HEK293 (cell line): ENCODE measurements at regions not wholly inside any gene's neighbourhood (a gene's known extent, or its start where the extent isn't known, plus 50 kb on each side); places are given as distances from the start of the nearest gene placed in this dataset.
A peak's percentile ranks its signal among the peaks of the same experiment; 100 is the strongest.

Source experiments
- CTCF ChIA-PET: fragments of 350-600 bp; formaldehyde crosslinking; extraction: SDS; loops from one replicate; lab custom pipeline; 2021; ENCODE audit warnings: antibody characterized with exemption; lab: Yijun Ruan, JAX
- POLR2A ChIA-PET: fragments of 300-600 bp; formaldehyde crosslinking; extraction: SDS; loops from one replicate; lab custom pipeline; 2020; ENCODE audit warnings: antibody characterized with exemption, inconsistent platforms; lab: Yijun Ruan, JAX
- H3K27ac ChIP-seq: fragments of 200-500 bp; sonication (Bioruptor generic); 2 replicates; pipeline ENCODE4 v1.5.1; 2014; ENCODE audit warnings: low read depth, low read length, control low read depth, inconsistent platforms; ENCODE audit errors: extremely low read depth
- H3K36me3 ChIP-seq, 2 experiments: fragments of 200-500 bp in 1 of 2; sonication (Bioruptor generic) in 1 of 2; 1 replicate in 1 of 2; 2 replicates in 1 of 2; pipeline ENCODE4 v1.5.1; 2014 to 2017; ENCODE audit warnings: inconsistent platforms in 2 of 2, low read length in 2 of 2; ENCODE audit not compliant: control insufficient read depth in 2 of 2, insufficient read depth in 1 of 2
- H3K4me1 ChIP-seq: fragments of 200-500 bp; sonication (Bioruptor generic); 2 replicates; pipeline ENCODE4 v1.5.1; 2014; ENCODE audit warnings: mild to moderate bottlenecking, low read length, inconsistent platforms; ENCODE audit not compliant: control insufficient read depth, insufficient read depth
- H3K4me3 ChIP-seq: 2 replicates; pipeline ENCODE4 v1.5.1; 2011; ENCODE audit warnings: low read depth, mild to moderate bottlenecking, control low read depth, low read length, moderate library complexity
- H3K9me3 ChIP-seq: fragments of 200-500 bp; sonication (Bioruptor generic); 2 replicates; pipeline ENCODE4 v1.5.1; 2014; ENCODE audit warnings: low read depth, low read length, inconsistent platforms; ENCODE audit not compliant: control insufficient read depth, insufficient read depth
- FEZF1 ChIP-seq: fragments of 450-650 bp; formaldehyde crosslinking; IDR thresholded peaks from 2 replicates; pipeline ENCODE4 v1.5.1; 2016; ENCODE audit warnings: missing biosample characterization, missing genetic modification characterization
- GLIS1 ChIP-seq: fragments of 450-650 bp; formaldehyde crosslinking; IDR thresholded peaks from 2 replicates; pipeline ENCODE4 v1.5.1; 2016; ENCODE audit warnings: missing biosample characterization, missing genetic modification characterization
- HOXA7 ChIP-seq: sonication (generic); formaldehyde crosslinking; IDR thresholded peaks from 2 replicates; pipeline ENCODE4 v1.8.1; 2022; ENCODE audit warnings: missing genetic modification reagents, borderline replicate concordance
- KLF16 ChIP-seq: fragments of 450-650 bp; formaldehyde crosslinking; IDR thresholded peaks from 2 replicates; pipeline ENCODE4 v1.5.1; 2017; ENCODE audit warnings: missing biosample characterization, missing genetic modification characterization
- KLF8 ChIP-seq: fragments of 450-650 bp; formaldehyde crosslinking; IDR thresholded peaks from 2 replicates; pipeline ENCODE4 v1.5.1; 2016; ENCODE audit warnings: missing biosample characterization, missing genetic modification characterization
- SETDB1 ChIP-seq: IDR thresholded peaks from one replicate; pipeline ENCODE4 v1.6.1; 2017; ENCODE audit warnings: mild to moderate bottlenecking, low read length, moderate library complexity, mixed read lengths; ENCODE audit not compliant: insufficient read length
- TRIM28 ChIP-seq: IDR thresholded peaks from 2 replicates; pipeline ENCODE4 v1.6.1; 2011; ENCODE audit warnings: low read length, control low read depth, borderline replicate concordance
- ZFP37 ChIP-seq: fragments of 450-650 bp; formaldehyde crosslinking; IDR thresholded peaks from 2 replicates; pipeline ENCODE4 v1.5.1; 2016; ENCODE audit warnings: missing biosample characterization, missing genetic modification characterization
- ZNF112 ChIP-seq: fragments of 450-650 bp; formaldehyde crosslinking; IDR thresholded peaks from 2 replicates; pipeline ENCODE4 v1.5.0; 2017; ENCODE audit warnings: missing biosample characterization, missing genetic modification characterization
- ZNF140 ChIP-seq: fragments of 450-650 bp; formaldehyde crosslinking; IDR thresholded peaks from 2 replicates; pipeline ENCODE4 v1.5.1; 2016; ENCODE audit warnings: missing biosample characterization, missing genetic modification characterization
- ZNF175 ChIP-seq: fragments of 450-650 bp; formaldehyde crosslinking; IDR thresholded peaks from 2 replicates; pipeline ENCODE4 v1.5.1; 2016; ENCODE audit warnings: missing biosample characterization, missing genetic modification characterization
- ZNF202 ChIP-seq: fragments of 450-650 bp; formaldehyde crosslinking; IDR thresholded peaks from 2 replicates; pipeline ENCODE4 v1.5.1; 2016; ENCODE audit warnings: missing biosample characterization, missing genetic modification characterization, borderline replicate concordance
- ZNF239 ChIP-seq: fragments of 450-650 bp; formaldehyde crosslinking; IDR thresholded peaks from 2 replicates; pipeline ENCODE4 v1.5.1; 2016; ENCODE audit warnings: missing biosample characterization, missing genetic modification characterization
- ZNF335 ChIP-seq: fragments of 450-650 bp; formaldehyde crosslinking; conservative IDR thresholded peaks from 2 replicates; pipeline ENCODE4 v1.5.1; 2016; ENCODE audit warnings: missing biosample characterization, missing genetic modification characterization
- ZNF404 ChIP-seq: fragments of 450-650 bp; formaldehyde crosslinking; IDR thresholded peaks from 2 replicates; pipeline ENCODE4 v1.5.1; 2017; ENCODE audit warnings: missing biosample characterization, missing genetic modification characterization
- ZNF510 ChIP-seq: fragments of 450-650 bp; formaldehyde crosslinking; IDR thresholded peaks from 2 replicates; pipeline ENCODE4 v1.5.1; 2018; ENCODE audit warnings: mild to moderate bottlenecking, missing genetic modification characterization, missing biosample characterization; ENCODE audit not compliant: insufficient replicate concordance
- ZNF558 ChIP-seq: fragments of 450-650 bp; formaldehyde crosslinking; IDR thresholded peaks from 2 replicates; pipeline ENCODE4 v1.5.1; 2016; ENCODE audit warnings: missing biosample characterization, missing genetic modification characterization
- ZNF654 ChIP-seq: fragments of 450-650 bp; formaldehyde crosslinking; IDR thresholded peaks from 2 replicates; pipeline ENCODE4 v1.5.1; 2016; ENCODE audit warnings: low read depth, missing biosample characterization, missing genetic modification characterization
- ZNF660 ChIP-seq: fragments of 450-650 bp; IDR thresholded peaks from 2 replicates; pipeline ENCODE4 v1.5.1; 2018; ENCODE audit warnings: missing biosample characterization, mild to moderate bottlenecking, missing genetic modification characterization
- ZNF670 ChIP-seq: fragments of 450-650 bp; formaldehyde crosslinking; IDR thresholded peaks from 2 replicates; pipeline ENCODE4 v1.5.1; 2016; ENCODE audit warnings: missing biosample characterization, missing genetic modification characterization, low read depth
- ZNF747 ChIP-seq: fragments of 450-650 bp; formaldehyde crosslinking; IDR thresholded peaks from 2 replicates; pipeline ENCODE4 v1.5.1; 2016; ENCODE audit warnings: missing biosample characterization, missing genetic modification characterization
- ZNF785 ChIP-seq: fragments of 450-650 bp; formaldehyde crosslinking; IDR thresholded peaks from 2 replicates; pipeline ENCODE4 v1.5.1; 2016; ENCODE audit warnings: missing biosample characterization, missing genetic modification characterization
- TF ChIP-seq, protein P1 (sequence below): fragments of 450-650 bp; formaldehyde crosslinking; optimal IDR thresholded peaks from 2 replicates; pipeline ENCODE3; 2016; ENCODE audit warnings: missing biosample characterization, mild to moderate bottlenecking, missing genetic modification characterization
- TF ChIP-seq, protein P2 (sequence below): fragments of 450-650 bp; formaldehyde crosslinking; IDR thresholded peaks from 2 replicates; pipeline ENCODE4 v1.5.1; 2016; ENCODE audit warnings: missing biosample characterization, missing genetic modification characterization
- TF ChIP-seq, protein P3 (sequence below): fragments of 450-650 bp; formaldehyde crosslinking; IDR thresholded peaks from 2 replicates; pipeline ENCODE4 v1.5.1; 2016; ENCODE audit warnings: missing biosample characterization, missing genetic modification characterization
- TF ChIP-seq, protein P4 (sequence below): fragments of 450-650 bp; formaldehyde crosslinking; IDR thresholded peaks from 2 replicates; pipeline ENCODE4 v1.5.1; 2016; ENCODE audit warnings: missing biosample characterization, missing genetic modification characterization

DNA sequence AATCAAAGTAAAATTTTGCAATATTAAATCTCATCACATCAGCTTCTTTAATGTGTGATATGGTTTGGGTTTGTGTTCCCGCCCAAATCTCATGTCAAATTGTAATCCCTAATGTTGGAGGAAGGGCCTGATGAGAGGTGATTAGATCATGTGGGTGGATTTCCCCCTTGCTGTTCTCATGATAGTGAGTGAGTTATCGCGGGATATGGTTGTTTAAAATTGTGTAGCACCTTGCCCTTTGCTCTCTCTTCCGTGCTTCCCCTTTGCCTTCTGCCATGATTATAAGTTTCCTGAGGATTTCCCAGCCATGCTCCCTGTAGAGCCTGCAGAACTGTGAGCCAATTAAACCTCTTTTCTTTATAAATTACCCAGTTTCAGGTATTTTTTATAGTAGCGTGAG lies 131.9 kb downstream of the ZNF326 start:
- H3K27ac ChIP-seq = no peak overlapping the region
- ChIA-PET CTCF (interaction anchor here (0.5 to 0.7 kb wide), 2 partner anchors 609 to 1039 kb away, joined by 3 to 4 read pairs; no protein-coding TSS in a partner anchor), POLR2A (no interaction called here)
- H3K4me3 ChIP-seq = no peak overlapping the region
- no peaks in the 10 kb centered on the region for H3K4me1 ChIP-seq
- TF ChIP-seq ZNF202 (tag by site-specific recombination) (no peak), SETDB1 (peak; percentile 25)
- no peaks in the 10 kb centered on the region for H3K36me3 ChIP-seq
- H3K9me3 ChIP-seq = no peaks in the 10 kb centered on the region

DNA sequence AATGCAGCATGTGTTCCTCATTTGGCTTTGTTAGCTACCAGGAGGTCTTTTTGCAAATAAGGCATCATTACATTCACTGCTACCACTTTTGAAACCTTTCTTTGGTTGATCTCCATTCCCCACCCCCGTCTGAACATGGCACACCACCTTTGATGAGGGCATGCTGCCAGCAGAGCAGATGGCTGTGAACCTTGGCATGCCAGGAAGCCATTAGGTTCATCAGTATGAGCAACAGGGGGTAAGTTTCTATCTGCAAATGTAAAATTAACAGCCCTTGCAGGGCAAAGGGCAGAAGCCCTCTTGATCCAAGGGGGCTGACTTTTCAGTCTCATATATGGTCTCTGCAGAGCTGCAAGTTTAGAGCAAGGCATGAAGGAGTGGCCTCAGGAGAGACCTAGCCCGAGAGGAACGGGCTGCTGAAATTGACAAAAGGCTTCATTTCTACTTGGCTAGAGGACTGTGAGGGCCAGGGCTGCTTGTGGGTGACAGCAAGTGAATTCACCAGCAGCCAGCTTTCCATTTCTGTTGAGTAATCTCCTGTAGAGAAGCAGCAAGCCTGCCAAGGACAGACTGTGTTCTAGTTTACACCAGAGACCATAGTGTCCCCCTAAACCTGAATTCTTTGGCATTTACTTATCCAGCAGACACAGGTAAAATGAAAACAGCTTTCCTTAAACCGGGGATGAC lies 127.9 kb downstream of the ZNF326 start:
- H3K36me3 ChIP-seq = no peaks in the 10 kb centered on the region
- no peaks in the 10 kb centered on the region for H3K9me3 ChIP-seq
- ChIA-PET POLR2A (no interaction called here), CTCF (interaction anchor here (3.3 kb wide), 1 partner anchor 10 kb away, joined by 8 read pairs; no protein-coding TSS in a partner anchor)
- TF ChIP-seq ZNF140 (tag by site-specific recombination) (no peak), ZNF654 (no peak), ZNF239 (tag by site-specific recombination) (no peak), TRIM28 (no peak), ZNF112 (no peak), ZNF670 (tag by site-specific recombination) (no peak), ZNF510 (no peak), HOXA7 (CRISPR knock-in tag) (no peak), ZNF558 (tag by site-specific recombination) (no peak), ZFP37 (tag by site-specific recombination) (no peak), ZNF335 (tag by site-specific recombination) (no peak), ZNF404 (tag by site-specific recombination) (no peak), FEZF1 (tag by site-specific recombination) (no peak), ZNF785 (tag by site-specific recombination) (no peak), ZNF747 (tag by site-specific recombination) (no peak), ZNF175 (no peak)
- TF ChIP-seq, protein P1, sequence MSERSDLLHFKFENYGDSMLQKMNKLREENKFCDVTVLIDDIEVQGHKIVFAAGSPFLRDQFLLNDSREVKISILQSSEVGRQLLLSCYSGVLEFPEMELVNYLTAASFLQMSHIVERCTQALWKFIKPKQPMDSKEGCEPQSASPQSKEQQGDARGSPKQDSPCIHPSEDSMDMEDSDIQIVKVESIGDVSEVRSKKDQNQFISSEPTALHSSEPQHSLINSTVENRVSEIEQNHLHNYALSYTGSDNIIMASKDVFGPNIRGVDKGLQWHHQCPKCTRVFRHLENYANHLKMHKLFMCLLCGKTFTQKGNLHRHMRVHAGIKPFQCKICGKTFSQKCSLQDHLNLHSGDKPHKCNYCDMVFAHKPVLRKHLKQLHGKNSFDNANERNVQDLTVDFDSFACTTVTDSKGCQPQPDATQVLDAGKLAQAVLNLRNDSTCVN (tag by site-specific recombination) = no peak
- TF ChIP-seq, protein P2, sequence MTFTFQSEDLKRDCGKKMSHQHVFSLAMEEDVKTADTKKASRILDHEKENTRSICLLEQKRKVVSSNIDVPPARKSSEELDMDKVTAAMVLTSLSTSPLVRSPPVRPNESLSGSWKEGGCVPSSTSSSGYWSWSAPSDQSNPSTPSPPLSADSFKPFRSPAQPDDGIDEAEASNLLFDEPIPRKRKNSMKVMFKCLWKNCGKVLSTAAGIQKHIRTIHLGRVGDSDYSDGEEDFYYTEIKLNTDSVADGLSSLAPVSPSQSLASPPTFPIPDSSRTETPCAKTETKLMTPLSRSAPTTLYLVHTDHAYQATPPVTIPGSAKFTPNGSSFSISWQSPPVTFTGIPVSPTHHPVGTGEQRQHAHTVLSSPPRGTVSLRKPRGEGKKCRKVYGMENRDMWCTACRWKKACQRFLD (tag by site-specific recombination) = no peak
- no peak overlapping the region for H3K27ac ChIP-seq
- H3K4me1 ChIP-seq = no peaks in the 10 kb centered on the region
- H3K4me3 ChIP-seq = no peak overlapping the region

DNA sequence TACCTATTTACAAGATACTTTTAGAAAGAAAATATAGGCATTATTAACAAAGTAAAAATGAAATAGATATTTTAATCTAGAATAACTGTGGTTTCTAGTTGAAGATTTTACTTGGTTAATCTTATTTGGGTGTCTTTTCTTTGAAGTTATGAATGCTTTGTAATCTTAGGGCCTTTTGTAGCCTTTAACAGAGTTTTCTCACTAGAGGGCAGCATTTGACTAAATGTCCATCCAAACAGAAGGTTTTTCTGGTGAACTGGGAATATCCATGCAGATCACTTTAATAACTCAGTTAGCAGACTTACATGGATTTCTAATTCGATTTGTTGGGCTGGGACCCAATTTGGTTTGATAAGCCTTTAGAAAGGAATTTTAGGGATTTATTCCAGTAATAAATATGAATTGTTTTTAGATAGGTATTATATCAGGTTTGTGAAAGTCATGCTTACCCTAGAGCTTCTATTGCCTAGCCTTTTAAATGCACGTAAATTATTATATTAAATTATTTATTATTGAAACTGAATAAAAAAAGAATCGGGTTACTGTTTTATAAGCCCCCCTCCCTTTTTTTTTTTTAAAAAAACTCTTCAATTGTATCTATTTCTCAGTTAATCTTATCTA lies 119.7 kb downstream of the ZNF326 start:
- Histone ChIP-seq H3K27ac (no peak overlapping the region), H3K9me3 (no peaks in the 10 kb centered on the region), H3K4me3 (no peak overlapping the region), H3K36me3 (no peaks in the 10 kb centered on the region), H3K4me1 (no peaks in the 10 kb centered on the region)
- ChIA-PET CTCF (interaction anchor here (0.6 to 1.7 kb wide), 18 partner anchors 11 to 1164 kb away, joined by 3 to 13 read pairs (median 4); no protein-coding TSS in a partner anchor), POLR2A (no interaction called here)
- TF ChIP-seq KLF16 (tag by site-specific recombination) (no peak), GLIS1 (tag by site-specific recombination) (no peak), ZNF654 (peak; percentile 90), KLF8 (tag by site-specific recombination) (no peak), ZNF660 (0 out of 2 replicates have a peak, but pooled peaks have one; percentile 48)
- TF ChIP-seq, protein P3, sequence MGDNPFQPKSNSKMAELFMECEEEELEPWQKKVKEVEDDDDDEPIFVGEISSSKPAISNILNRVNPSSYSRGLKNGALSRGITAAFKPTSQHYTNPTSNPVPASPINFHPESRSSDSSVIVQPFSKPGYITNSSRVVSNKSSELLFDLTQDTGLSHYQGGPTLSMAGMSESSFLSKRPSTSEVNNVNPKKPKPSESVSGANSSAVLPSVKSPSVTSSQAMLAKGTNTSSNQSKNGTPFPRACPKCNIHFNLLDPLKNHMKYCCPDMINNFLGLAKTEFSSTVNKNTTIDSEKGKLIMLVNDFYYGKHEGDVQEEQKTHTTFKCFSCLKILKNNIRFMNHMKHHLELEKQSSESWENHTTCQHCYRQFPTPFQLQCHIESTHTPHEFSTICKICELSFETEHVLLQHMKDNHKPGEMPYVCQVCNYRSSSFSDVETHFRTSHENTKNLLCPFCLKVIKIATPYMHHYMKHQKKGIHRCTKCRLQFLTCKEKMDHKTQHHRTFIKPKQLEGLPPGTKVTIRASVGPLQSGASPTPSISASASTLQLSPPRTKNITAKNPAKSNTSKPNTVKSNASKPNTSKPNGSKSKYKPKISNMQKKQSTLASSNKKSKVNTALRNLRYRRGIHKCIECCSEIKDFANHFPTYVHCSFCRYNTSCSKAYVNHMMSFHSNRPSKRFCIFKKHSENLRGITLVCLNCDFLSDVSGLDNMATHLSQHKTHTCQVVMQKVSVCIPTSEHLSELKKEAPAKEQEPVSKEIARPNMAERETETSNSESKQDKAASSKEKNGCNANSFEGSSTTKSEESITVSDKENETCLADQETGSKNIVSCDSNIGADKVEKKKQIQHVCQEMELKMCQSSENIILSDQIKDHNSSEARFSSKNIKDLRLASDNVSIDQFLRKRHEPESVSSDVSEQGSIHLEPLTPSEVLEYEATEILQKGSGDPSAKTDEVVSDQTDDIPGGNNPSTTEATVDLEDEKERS (tag by site-specific recombination) = no peak
- TF ChIP-seq, protein P4, sequence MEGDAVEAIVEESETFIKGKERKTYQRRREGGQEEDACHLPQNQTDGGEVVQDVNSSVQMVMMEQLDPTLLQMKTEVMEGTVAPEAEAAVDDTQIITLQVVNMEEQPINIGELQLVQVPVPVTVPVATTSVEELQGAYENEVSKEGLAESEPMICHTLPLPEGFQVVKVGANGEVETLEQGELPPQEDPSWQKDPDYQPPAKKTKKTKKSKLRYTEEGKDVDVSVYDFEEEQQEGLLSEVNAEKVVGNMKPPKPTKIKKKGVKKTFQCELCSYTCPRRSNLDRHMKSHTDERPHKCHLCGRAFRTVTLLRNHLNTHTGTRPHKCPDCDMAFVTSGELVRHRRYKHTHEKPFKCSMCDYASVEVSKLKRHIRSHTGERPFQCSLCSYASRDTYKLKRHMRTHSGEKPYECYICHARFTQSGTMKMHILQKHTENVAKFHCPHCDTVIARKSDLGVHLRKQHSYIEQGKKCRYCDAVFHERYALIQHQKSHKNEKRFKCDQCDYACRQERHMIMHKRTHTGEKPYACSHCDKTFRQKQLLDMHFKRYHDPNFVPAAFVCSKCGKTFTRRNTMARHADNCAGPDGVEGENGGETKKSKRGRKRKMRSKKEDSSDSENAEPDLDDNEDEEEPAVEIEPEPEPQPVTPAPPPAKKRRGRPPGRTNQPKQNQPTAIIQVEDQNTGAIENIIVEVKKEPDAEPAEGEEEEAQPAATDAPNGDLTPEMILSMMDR = peak; percentile 37
